Ammon's horn (tissue), 1 donor: ENCODE measurements at regions not wholly inside any gene's neighbourhood (a gene's known extent, or its start where the extent isn't known, plus 50 kb on each side); places are given as distances from the start of the nearest gene placed in this dataset.

Experiments used
- DNase-seq: peaks from one replicate; pipeline ENCODE4 v3.0.0-alpha.2; 2016; ENCODE audit warnings: low spot score

DNA sequence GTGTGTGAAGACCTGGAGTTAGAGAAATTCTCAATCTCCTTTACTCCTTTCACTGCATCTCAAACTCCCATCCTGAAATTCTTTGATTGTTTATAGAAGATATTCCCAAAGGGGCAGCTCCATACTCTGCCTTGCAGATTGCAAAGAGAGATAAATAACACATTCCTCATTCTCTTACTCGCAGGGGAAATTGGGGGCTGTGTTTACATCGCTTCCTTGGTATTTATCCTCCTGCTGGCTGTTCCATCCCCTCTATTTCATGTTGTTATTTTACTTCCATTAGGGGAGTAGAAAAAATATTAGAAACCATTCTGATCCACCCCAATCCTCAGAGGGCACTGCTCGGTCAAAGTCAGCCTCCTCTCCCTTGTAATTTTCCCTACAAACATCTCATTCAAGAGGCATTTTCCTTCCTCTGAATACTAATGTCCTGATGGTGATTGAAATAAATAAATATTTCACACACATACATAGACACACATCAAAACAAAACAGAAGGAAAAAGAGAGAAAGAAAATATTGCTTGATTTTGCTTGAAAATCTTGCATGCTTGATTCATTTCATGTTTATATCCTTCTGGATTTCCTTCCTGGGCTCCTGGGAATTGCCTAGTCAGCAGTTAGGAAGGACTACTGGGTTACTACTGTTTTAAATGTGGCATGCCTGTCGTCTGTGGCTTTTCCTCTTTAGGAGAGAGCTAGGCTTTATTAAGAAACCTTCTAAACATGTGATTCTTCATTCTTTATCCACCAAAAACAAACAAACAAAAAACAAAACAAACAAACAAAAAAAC lies 420.1 kb upstream of the PAPPA start:
- no peak for DNase-seq

DNA sequence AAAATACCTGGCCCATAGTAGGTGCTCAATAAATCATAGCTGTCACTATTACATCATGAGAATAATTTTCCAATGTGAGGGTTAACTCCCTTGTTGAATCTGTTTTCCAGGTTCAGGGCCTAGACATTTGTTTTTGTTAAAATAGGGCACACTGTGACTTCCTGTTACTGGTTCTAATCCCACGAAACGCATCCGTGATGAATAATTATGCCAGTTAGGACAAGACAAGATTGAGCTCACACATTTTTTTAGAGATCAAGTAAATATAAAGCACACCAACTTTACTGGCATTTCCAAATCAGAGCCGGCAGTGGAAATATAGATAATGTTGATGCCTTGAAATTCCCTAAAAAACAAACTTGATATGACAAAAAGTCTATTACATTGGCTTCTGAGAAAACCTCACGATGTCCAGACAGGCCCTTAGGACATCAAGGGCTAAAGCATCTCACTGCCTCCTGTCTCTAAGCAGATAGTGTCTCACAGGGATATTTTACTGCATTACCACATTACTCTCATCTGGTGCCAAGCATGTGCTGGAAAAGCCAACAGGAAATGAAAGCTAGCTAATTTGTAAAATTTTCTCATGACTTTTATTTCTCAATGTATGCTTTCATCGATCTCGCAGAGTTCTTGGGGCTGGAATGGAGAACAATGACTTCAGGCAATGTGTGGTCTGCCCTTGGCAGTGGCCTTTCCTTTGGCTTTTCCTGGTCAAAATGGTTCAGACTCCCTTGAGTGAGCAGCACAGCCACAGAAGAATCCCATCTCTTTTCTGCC lies 414.3 kb upstream of the PAPPA start:
- DNase-seq, result no peak

DNA sequence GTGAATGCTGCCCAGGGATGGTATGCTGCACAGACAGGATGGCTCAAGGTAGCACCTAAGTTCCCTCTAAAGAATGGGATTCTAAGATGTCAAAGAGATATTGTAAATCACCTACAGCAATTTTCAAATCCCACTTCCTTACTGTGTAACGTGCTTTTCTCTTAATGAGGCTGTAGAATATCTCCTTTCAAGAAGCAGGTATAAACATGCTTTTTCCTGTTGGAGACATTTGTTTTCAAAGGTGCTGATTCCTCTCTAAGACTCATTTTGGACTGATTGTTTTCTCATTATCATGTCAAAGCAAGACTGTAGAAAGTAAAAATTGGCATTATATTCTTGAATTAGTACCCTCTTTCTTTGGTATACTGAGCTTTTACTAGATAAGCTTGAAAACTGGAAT lies 412.6 kb upstream of the PAPPA start:
- no peak for DNase-seq

DNA sequence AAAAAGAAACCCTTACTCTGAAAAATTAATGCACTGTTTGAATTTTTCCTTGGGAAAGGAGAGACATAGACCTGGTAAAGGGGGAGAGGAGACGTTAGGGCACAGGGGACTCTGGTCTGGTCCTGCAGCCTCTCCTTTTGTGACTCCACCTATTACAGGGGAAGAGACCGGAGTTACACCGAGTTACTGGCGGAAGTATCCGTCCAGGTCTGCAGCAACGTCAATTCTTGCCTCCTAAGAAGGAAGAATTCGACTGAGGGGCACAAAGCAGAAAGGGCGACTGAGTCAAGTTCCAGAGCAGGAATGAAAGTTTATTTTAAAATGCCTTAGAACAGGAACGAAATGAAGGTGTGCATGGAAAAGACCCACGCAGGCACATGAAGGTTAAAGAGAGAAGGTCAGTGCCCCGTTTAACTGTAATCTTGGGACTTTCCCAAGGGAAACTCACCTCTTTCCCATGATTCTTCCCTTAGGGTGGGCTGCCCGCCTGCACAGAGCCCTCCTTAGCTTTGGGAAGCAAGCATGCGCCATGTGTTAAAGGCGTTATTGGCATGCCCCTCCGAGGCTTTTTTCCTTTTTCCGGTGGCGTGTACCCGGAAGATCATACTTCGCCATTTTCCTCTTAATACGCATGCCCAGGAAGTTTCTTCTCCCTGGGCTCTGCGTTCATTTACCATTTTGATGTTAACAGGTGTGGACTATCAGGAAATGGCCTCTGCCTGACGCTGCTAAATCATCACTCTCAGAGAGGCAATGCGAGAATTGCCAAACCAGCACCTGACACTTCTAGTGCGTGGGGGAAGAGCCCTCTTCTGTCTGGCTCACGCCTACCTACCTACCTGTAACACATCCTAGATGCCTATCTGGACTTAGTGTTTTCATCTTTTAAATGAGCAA lies 409.6 kb upstream of the PAPPA start:
- DNase-seq, result no peak

DNA sequence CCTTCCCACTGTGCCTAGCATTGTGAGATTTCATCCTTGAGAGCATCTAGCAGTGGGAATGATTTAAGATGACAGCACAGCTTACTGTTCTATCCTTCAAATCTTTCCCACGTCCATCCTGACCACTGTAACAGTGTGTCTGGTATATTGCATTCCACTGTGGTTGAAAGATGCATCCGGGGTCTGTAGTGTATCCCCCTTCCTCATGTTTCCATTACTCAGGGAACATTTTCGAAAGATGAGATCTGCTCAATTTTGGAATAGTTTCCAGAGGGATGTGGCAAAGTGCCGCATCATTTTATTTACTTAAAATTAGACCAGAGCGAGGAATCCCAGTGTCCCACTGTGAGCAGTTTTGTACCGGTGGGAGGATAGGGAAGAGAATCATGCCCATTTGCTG lies 407.1 kb upstream of the PAPPA start:
- no peak for DNase-seq

DNA sequence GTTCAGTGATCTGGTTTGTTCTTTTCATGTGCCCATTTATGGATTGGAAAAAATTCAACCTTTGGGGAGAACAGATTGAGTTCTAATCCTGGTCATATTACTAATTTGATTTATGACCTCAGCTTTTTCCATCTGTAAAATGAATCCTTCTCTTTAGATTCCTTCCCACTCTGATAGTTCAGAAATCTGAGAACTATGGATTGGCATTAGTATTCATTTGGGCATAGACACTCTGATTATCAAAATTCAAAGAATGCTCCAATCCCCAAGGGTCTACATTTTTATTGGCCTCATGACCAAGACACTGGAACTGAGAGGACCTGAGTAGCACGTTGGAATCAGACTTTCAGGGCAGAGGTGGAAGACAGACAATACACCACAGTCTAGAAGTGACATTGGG lies 405.9 kb upstream of the PAPPA start:
- no peak for DNase-seq

DNA sequence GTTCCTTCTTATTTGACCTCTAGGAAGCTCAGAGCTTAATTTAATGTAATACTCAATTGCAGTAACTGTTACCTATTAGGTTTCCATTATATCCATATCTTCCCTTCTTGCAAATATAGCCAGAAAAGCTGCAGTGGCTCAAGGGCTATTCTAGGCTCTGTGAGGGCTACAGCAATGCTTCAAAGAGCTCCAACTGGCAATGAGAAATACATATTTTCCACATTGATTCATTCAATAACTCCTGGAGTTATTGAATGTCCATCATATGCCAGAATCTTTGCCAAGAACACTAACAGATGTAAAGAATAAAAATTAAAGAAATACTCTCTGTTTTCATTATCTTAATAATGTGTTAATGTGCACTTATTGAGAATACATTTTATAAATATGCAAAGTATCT lies 396.9 kb upstream of the PAPPA start:
- no peak for DNase-seq

DNA sequence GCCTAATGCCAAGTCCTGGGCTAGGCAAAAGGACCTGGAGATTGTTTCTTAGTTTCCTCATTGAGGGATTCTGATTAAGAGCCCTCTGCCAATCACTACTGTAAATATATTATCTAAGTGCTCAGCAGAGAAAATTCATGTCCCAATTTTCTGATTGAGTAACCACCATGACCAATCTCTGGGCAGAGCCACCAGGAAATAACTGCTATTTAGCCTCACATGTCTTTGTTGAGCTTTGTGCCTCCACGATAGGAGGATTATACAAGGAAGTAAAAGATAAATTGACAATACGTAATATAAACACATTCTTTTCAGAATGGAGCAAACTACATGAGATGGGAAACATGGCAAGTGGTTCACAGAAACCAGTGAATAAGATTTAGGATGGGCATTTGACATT lies 396.1 kb upstream of the PAPPA start:
- DNase-seq, result no peak

DNA sequence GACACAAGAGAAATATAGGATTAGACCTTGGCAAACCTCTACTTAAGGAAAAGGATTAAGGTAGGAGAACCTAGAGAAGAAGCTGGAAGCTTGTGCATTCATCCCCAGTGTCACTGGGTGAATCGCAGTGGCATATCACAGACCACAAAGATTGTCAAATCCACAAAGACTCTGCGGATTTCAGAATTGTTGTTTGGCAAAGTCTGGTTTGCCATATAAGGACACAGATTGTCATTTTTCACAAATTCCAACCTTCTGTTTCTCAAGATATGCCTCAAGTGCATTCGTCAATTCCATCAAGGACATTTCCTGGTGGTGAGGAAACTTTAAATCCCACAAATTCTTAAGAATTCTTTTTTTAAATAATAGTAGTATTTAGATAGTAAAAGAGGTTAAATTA lies 395.1 kb upstream of the PAPPA start:
- no peak for DNase-seq

DNA sequence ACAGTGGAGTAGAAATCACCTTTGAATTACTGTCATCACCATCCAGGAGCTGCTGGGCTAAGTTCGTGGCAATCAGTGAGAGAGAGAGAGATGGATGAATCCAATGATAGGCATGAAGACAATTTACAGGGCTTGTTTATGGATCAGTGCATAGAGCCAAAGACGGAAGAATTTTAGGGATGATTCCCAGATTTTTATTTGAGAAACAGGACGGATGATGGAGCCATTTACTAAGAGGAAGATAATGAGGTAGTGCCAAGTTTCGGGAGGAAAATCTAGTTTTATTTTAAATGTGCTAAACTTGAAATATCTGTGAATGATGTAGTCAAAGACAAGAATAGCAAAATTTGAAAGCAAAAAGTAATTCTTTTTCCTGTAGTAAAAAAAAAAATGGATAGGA lies 394.2 kb upstream of the PAPPA start:
- no peak for DNase-seq

DNA sequence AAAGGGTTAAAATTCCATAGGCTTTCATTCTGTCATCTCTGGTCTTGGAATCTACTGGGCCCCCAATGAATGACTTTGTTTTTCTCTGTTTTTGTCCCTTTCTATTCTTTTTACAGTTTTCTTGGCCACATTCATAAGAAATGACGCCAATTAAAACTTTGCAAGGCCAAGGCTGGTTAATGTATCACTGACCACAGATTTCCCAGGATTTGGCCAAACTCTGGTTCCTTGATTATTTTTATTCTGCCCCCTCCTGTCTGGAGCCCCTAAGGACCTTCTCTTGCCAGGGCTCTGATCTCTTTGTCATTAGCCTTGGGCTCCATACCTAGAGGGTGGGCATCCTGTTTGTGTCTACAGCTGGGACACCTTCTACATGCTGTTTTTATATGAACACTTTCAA lies 388.9 kb upstream of the PAPPA start:
- DNase-seq, result no peak

DNA sequence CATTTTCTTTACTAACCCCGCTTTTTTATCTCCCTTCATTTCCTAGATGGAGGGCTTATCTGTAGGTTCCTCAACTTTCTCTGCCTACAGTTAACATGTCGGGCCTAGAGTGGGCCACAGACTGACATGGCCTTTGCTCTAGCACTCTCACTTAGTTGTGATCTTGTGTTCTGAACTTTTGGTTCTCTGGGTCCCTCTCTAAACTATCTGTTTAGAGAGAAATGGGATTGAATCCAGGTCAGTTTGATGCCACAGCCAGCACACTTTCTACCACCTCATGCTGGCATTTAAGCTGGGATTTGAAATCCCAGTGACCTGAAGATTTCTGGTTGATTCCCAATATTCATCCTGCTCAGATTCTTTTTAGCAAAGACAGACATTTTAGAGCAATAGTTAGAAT lies 388.5 kb upstream of the PAPPA start:
- DNase-seq, result no peak

DNA sequence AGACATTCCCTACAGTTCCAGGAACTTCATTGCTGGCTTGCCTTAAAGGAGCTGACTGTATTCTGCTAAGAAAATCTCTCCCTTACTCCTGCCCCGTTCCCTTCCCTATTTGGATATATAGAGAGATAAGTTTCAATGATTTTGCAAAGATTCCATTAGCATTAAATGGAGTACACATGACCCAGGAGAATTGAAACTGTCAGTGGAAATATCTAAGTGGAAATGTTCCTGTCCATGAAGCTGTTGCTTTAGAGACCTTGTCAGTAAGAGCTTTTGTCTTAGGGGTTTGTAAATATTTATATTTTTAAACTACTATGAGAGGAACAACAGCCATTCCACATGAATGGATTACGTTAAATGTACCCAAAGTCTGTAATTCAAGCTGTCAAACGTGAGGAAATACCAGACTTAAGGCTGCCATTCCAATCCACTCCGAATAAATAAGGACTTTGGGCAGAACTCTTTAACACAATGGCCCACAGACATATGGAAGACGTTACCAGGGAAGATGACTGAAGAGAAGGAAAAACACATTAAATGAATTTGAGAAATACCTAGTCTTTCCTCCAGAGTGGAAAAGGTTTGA lies 387.1 kb upstream of the PAPPA start:
- DNase-seq, result no peak

DNA sequence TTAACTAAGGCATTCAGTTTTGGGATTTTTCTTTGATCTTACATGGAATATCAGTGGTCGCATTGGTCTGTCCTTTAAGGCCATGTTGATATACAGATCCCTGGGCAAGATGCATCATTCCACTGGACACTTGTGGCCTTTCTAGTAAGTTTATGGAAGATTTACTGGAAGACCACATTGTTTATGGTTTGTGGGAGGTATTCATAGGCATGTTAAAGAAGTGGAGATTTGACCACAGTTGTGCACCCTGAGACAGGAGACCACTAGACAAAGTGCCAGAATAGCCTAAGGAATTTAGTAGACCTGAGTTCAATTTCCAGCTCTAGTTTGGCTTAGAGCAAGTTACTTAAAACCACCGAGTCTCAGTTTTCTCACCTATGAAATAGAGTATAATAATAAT lies 383.1 kb upstream of the PAPPA start:
- no peak for DNase-seq

DNA sequence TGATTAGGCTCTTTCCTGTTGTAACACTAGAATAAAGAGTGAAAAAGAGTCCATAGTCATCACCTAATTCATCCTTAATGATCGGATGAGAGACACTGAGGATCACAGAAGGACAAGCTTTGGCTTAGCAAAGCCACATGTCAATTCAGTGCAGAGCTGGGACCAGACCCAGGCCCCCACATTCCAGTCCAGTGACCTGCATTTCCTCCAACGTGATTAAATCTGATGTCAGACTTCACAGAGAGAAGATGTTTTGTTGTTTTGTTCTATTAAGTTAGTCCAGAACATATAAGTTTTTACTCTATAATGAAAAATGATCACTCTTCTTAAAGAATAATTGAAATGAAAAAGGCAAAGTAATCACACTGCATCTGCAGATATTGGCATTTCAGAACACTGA lies 377.9 kb upstream of the PAPPA start:
- no peak for DNase-seq

DNA sequence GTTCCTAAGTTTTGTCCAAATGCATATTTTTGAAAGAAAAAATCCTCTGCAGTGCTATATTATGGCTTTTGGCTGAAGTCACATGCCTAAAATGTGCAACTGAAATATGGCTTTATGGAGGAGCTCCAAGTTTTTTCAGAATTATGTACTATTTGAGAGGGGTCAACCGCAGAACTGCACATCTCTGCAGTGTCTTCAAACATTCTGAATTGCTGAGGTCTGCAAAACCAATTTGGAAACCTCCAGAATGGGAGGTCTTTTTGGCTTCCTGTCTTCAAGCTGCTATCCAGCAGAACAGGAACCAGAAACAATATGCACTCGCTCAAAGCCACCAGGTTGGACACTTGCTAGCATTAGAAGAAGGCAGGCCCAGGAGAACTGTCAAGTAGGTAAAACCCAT lies 376.0 kb upstream of the PAPPA start:
- DNase-seq, result no peak

DNA sequence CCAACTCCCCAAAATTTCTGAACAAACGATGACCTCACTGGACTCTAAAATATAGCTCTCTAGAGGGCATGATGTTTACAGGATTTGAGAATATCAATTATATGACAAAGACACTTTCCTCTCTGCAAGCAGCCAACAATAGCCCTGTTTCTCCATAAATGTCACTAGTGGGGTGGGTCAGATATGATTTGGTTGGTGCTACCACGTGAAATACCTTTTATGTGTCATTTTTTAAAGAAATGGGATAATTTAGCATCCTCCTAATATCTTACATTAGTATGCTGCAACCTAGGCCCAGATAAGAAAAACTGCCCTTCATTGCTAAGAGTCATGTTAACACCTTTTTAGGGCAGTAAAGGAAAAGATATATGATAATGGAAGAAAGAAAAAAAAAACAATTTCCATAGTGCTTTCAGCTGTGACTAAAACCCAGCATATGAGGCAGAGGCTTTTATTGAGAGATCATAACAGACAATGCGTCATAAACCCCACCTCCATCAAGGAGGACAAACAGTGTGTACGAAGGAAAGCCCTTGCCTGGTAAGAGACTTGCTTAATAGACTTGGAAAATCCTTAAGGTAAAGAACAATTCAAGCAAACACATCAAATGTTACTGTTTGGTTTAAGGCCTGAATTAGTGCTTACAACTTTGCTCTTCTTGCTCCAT lies 372.4 kb upstream of the PAPPA start:
- no peak for DNase-seq

DNA sequence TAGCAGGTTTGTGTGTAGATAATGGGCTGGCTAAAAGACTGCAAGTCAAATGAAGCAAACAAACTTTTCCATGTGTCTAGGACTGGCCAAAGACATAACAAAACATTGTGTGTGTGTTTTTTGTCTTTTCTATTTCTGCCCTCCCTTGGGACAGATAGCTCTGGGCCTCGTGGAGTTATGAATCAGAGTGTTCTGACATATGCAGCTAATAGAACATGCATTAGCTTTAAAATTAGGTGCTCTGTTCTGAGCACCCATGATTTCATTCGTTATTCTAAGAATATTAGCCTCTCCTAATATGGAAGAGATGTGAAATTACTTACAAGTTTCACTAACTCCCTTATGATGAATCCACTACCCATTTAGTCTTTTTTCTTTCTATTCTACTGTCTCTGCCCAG lies 367.3 kb upstream of the PAPPA start:
- DNase-seq, result no peak

DNA sequence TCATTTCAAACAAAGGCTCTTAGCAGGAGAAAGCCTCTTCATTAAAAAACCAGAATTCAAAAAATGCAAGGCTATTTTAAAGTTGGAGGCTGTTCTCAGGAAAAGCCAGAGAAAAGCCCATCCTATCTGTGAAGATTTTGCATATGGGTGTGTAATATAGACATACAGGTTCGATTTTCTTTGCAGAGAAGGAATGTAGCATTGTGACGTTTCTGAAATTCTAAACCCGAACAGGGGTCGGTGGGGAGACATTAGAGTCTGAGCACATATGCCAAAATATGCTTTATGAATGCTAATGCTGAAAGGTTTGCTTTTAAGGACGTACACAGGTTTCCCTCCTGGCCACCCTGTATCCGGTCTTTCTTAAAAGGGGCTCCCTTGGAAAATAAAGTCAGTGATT lies 363.1 kb upstream of the PAPPA start:
- no peak for DNase-seq

DNA sequence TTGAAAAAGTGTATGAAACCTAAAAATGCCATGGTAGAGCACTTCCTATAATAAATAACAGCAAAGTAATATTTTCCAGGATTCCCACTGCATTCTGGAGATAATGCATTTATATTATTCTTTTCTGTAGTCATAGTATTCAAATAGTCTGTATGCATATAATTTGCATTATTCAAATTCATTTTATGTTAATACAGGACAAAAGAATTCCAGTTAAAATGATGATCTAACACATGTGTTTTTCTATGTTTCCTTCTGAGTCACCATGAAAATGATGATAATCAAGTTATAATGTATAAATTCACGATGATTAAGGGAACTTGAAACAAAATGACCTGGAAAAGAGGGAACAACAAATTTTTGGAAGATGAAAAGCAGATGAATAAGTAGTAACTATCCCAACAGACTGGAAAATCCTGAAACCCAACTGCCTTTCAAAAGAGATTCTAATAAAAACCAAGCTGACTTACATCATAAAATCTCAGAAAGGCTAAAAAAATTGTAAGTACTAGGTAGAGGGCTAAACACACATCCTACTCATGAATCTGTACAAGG lies 358.6 kb upstream of the PAPPA start:
- no peak for DNase-seq

DNA sequence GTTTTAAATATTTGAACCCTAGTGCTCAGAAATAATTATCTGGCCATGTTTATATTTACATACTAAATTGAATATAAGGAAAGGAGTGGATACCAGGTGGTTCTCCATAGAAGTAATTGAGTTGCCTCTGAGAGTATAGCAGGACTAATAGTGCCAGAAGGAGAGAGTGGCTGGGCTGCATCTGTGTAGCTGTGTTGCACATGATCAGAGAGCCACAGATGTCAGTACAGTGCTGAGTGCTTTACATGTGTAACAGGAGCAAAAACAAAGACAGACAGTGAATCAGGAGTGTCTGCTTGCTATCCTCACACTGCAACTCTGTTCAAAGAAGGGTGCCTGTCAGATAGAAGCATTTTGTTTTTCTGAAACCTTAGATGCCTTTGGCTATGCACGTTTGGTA lies 353.9 kb upstream of the PAPPA start:
- DNase-seq, result no peak
